HG03103 (cell line): ENCODE measurements at regions not wholly inside any gene's neighbourhood (a gene's known extent, or its start where the extent isn't known, plus 50 kb on each side); places are given as distances from the start of the nearest gene placed in this dataset.

Experiments
- ATAC-seq: cut with Tn5 transposase; IDR thresholded peaks from one replicate; pipeline ENCODE4 v1.9.1; 2021; ENCODE audit warnings: low read depth; ENCODE audit not compliant: unreplicated experiment

GRCh38 chr16:74100395-74101326, 196.0 kb upstream of the PSMD7 start:
- no peak for ATAC-seq

DNA sequence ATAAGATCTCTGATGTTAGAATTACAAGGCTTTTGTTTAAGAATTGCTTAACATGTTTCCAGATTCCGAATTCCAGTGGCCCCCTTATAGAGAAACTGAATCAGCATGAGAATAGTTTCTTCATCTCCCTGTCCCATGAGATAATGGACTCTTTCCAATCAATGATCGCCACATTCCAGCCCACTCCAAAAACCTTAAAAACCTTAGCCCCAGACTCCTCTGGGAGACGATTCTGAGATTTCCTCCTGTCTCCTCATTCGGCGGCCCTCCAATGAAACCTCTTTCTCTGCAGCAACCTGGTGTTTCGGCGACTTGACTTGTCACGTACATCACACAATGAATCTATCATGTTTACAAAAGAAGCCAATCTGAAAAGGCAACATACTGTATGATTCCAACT, 197.1 kb upstream of the PSMD7 start:
- no peak for ATAC-seq

DNA sequence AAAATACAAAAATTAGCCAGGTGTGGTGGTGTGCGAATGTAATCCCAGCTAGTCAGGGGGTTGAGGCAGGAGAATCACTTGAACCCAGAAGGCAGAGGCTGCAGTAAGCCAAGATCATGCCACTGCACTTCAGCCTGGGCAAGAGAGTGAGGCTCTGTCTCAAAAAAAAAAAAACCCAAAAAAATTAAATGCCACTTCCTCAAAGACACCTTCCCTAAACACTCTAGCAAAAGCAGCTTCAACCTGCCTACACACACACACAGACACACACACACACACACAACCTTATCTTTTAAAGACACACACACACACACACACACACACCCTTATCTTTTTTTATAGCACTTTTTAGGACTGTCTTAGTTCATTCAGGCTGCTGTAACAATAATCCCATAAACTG, 201.7 kb upstream of the PSMD7 start:
- ATAC-seq, result no peak

GRCh38 chr16:74094514-74094913, 202.1 kb upstream of the PSMD7 start:
- peak; percentile 69 for ATAC-seq

- no peak for ATAC-seq
Observed at GRCh38 chr16:74092336-74092735, 204.3 kb upstream of the PSMD7 start.

DNA sequence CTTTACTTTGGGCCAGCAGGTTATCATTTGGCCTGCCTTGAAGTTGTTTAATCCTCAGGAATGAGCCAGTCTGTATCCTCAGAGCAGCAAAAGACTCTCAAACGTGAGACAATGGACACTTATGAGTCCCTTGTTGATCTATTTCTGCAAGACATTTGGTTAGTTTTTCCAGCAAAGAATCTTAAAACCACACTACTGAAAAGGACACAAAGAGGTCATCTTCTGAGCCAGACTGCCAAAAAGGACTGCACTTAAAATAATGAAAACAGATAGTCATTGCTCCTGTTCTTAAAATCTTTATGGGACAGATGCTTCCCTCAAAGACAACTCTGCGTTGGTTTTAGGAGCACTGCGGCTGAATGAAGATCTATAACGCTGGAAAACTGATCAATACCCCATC, 205.7 kb upstream of the PSMD7 start:
- no peak for ATAC-seq

GRCh38 chr16:74083541-74083940, 213.1 kb upstream of the PSMD7 start:
- ATAC-seq, result no peak

- ATAC-seq, result no peak
Observed at GRCh38 chr16:74080311-74080710, 216.3 kb upstream of the PSMD7 start.

DNA sequence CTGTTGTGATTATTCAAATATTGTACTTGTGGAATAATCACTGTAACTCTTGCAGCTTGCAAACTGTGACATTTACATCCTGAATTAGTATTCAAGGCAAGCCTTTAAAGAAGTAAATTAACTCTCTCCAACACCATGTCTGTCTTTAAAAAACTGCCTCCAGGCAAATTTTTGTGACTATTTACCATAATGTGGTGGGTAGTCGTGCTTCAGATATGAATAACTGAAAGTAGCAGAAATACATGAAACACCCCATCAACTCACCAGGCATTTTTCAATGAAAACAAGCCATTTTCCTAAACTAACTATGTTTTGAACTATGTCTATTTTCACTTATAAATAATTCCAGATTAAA, 217.4 kb upstream of the PSMD7 start:
- ATAC-seq, result no peak

GRCh38 chr16:74078511-74079231, 217.9 kb upstream of the PSMD7 start:
- no peak for ATAC-seq

GRCh38 chr16:74076568-74076967, 220.0 kb upstream of the PSMD7 start:
- no peak for ATAC-seq

- no peak for ATAC-seq
Observed at GRCh38 chr16:74075393-74075792, 221.2 kb upstream of the PSMD7 start.

DNA sequence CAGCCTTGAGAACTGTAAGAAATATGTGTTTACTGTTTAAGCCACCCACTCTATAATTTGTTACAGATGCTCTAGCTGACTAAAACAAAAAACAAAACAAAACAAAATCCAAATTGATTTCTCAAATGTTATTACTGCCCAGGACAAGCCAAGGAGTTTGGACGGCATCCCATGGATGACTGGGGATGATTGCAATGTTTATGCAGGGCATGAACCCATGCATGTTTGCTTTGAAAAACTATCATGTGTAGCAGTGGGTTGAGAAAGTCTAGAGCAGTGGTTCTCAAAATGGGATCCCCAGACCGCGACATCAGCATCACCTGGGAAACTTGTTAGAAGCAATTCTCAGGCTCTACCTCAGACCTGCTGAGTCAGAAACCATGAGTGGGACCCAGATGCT, 223.2 kb upstream of the PSMD7 start:
- ATAC-seq, result no peak

- ATAC-seq, result no peak
Observed at GRCh38 chr16:74071996-74072535, 224.5 kb upstream of the PSMD7 start.

- no peak for ATAC-seq
Observed at GRCh38 chr16:74070237-74070636, 226.4 kb upstream of the PSMD7 start.

DNA sequence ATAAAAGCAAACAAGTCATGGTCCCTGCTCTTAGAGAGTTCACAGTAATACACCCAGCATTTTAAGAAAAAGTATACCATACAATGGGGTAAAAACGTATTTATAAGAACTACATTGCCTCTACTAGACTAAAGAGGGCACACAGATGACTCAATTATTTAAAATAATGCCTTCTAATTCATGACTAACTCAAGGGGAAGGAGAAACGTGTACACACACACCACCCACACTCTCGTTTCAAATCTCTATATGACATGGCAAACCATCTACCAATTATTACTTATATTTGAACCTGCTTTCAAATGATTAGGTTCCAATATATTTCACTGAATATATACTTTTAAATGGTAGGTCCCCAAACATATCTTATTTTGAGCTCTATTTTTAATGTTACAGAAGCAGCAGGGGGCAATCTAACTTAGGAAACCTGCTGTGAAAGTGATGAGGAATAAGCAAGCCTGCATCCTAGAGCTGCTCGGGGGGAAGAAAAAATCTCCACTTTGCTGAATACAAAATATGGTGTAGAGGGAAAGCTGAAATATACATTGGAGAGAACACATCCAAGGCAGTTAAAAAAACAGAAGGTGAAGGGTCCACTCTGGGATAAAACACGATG, 232.4 kb upstream of the PSMD7 start:
- ATAC-seq, result no peak

- no peak for ATAC-seq
Observed at GRCh38 chr16:74053826-74054225, 242.8 kb upstream of the PSMD7 start.

DNA sequence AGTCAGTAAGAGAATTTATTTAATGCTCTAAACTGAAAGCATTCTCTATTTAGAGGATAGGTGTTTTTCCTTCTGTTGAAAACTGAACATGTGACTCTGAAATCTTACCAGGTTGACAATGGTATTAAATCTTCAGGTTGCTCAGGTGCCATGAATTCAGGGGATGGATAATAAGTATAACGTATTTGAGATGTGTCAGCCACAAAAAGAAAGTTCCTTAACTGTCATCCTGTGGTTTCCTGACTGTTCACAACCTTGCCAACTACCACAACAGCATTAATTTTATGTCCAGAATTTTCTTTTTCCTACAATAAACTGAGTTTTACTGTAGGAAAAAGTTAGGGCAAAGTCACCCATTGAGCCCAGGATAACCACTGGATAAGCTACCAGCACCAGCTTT, 243.3 kb upstream of the PSMD7 start:
- no peak for ATAC-seq

DNA sequence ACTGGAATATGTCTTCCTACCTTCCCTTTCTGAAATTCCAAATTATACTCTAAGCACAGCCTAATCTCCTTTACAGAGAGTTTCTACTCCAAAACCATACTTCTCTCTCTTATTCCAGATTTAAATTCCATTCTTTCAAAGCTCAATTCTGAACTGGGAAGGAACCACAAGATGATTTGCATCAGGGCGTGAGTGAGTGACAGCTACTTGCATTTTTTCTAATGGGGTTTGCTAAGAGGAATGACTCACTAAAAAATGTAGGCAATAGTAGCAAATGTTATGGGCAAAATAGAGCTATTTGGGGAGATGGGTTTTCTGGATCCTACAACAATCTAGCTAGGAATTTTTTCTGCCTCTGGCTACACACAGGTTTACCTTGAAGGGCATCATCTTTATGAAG, 244.6 kb upstream of the PSMD7 start:
- no peak for ATAC-seq

DNA sequence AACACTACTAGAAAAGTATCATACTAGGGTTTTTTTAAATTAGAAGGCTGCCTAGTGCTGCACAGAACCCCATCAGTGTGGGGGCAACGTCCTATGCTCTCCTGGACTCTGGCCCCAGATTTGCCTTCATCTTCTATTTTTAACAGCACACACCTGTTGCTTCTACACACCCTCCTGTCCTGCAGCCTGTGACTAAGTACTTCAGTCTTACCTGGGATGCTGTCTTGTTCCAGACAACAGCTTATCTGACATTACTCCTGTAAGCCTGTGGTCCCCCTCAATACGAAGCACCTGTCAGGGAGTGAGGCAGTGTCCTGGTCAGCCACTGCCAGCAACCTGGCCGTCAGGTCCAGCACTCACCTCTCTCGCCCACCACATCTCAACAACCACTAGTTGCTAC, 247.6 kb upstream of the PSMD7 start:
- no peak for ATAC-seq

GRCh38 chr16:74046524-74046923, 250.1 kb upstream of the PSMD7 start:
- ATAC-seq, result no peak
